Pulmonary artery endothelial cell (primary cell): ENCODE measurements at regions not wholly inside any gene's neighbourhood (a gene's known extent, or its start where the extent isn't known, plus 50 kb on each side); places are given as distances from the start of the nearest gene placed in this dataset.

Experiments used
- DNase-seq: peaks from one replicate; pipeline ENCODE4 v3.0.0-alpha.2; 2011; ENCODE audit warnings: low read depth, low spot score

DNA sequence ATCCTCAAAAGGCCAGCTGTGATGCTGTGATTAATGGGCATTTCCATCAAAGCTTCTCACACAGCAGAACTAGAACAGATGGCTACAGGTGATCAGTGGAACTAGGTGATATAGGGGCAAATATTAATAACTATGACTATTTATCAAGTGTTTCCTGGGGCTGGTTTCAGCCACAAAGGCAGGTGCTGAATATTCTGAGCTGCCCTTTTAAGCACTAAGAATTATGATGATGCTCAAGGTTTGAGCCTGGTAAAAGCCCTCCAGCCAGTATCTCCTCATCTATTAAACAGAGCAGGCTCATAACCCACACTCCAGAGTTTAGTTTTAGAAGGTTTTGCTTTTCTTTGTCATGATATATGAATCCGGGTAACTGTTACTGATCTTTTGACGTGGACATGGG is 129.5 kb upstream of the ACP3 start:
- DNase-seq: no peak

DNA sequence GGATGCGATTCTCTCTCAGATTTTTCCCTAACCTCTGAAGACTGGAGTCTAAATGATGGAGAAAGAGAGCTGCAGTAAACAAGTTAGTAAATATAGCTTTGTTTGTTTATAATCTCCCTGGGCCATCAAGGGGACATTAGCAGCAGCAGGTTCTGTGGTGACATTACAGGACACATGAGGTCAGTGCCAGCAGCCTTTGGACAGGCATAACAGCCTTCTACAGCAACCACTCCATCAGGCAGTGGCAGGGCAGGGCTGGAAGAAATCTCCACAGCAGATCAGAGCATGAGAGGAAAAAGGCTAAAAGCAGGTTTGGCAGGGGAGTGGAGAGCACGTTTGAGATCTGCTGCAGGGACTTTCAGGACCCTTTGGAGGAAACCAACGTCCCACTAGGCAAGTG is 127.6 kb upstream of the ACP3 start:
- no peak for DNase-seq

DNA sequence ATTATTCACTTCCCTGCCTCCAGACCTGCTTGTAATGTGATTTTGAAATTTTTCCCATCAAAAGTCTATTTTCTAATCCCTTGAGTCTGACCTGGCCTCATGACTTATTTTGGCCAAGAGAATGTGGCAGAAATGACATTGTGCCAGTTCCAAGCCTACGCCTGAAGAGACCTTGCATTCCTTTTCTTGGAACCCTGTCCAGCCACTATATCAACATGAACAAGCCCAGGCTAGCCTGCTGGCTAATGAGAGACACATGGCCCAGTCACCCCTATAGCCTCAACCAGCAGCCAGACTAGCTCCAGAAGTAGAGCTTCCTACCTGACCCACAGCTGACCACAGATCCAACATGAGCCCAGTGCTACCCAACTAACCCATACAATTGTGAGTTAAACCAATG is 121.1 kb upstream of the ACP3 start:
- no peak for DNase-seq

DNA sequence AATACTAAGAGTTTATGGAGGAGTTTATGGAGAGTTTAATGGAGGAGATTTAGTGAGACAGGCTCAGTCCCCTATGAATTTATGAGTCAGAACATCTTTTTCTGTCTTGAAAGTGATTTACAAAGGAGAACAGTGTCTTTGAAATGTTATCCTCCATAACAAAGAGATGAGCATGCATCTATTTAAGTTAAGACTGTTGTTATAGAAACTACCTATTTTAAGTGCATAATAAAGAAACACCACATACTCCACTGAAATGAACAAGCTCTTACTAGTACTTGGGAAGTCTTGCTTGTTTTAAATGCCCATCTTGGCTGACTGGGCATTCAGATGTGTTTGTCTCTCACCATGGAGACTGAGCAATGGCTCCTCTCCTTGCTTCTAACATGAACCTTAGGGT is 118.7 kb upstream of the ACP3 start:
- no peak for DNase-seq

DNA sequence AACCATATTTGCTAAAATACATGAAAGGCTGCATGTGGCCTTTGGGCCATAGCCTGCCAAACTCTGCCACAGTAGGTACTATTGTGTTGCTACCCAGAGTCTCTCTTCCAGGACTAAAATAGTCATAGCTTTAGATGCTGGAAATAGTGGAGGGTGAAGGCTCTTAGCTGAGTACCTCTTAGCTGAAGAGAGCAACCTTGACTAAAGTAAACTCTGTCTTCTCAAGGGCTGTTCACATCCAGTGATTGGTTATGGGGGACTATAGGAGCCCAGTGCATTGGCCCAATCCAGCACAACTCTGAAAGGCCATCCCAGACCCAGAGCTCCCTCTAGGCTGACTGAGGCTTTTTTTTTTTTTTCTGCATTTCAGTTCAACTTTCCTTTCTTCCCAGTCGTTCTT is 117.8 kb upstream of the ACP3 start:
- no peak for DNase-seq

DNA sequence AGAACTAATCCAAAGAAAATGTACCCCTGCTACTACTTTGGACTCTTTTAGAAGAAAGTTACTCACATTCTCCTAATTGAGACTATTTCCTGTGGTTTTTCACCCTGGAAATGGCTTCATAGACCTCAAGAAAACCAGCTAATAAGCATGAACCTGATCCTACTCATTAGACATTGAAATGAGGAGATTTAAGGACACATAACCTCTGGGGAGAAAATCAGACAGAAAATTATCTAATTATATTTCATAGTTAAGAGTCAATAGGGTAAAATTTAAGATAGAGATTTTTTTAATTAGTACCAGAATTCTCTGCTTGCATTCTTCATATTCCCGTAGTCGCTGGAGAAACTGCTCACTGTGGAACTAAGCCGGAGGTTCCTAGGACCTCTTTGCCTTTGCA is 114.6 kb upstream of the ACP3 start:
- DNase-seq: no peak

DNA sequence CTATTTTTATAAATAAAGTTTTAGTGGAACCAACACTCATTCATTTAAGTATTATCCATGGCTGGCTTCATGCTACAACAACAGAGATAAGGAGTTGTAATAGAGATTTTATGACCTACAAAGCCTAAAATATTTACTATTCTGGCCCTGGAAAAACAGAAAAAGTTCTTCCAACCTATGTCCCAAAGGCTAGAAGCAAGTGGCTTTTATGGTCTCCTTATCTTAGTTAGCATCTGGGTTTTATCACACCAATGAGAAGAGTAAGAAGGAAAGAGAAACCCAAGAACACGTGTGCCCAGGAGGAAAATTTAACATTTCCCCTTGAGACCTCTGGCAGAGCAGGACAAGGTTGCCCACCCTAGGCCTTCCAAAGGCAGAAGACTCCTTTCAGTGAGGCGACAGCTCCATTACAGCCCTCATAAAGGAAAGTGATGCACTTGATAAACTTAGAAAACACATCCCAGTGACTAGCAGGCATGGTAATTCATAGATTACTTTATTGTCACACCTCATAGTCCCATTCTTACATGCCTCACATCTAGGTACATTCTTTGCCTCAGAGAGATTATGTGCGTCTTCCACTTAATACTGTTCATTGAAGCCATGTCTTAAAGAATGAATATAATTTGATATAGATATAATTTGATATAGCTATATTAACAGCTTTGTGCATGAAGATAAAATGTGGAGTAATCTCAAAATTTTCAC is 113.2 kb upstream of the ACP3 start:
- no peak for DNase-seq

DNA sequence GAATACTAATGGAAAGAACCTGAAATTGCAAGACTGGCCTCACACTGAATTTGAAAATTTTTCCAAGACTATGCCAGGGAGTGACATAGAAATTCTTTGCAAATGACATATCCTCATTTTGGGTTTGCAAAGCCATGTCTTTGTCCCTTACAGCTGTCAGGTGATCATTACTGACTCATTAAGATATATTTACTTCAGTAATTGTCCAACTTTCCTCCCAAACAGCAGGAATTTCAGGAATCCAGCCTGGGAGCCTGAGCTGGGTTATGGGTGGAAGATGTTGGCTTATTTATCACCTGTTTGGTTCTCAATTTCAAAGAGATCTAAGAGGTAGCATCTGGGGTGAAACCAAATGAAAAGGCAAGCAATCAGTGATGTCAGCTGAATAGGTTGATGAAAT is 111.6 kb upstream of the ACP3 start:
- DNase-seq: no peak

DNA sequence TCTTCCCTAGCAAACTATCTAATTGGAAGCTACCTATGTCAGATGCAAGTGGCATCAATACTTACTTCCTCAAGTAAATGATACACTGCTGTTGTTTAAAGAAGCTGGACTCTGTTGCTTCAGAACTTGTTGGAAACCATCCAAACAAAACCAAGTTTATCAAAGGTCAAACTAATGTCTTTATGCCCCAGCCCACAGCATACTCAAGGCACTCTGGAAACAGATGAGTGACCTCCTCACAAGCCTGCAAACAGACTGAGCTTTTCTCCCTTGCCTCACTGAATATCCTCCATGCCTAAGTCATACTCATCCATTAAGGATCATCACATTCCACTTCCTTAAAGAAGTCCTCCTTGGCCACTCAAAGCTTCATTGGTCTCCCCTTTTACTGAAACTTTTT is 107.4 kb upstream of the ACP3 start:
- no peak for DNase-seq

DNA sequence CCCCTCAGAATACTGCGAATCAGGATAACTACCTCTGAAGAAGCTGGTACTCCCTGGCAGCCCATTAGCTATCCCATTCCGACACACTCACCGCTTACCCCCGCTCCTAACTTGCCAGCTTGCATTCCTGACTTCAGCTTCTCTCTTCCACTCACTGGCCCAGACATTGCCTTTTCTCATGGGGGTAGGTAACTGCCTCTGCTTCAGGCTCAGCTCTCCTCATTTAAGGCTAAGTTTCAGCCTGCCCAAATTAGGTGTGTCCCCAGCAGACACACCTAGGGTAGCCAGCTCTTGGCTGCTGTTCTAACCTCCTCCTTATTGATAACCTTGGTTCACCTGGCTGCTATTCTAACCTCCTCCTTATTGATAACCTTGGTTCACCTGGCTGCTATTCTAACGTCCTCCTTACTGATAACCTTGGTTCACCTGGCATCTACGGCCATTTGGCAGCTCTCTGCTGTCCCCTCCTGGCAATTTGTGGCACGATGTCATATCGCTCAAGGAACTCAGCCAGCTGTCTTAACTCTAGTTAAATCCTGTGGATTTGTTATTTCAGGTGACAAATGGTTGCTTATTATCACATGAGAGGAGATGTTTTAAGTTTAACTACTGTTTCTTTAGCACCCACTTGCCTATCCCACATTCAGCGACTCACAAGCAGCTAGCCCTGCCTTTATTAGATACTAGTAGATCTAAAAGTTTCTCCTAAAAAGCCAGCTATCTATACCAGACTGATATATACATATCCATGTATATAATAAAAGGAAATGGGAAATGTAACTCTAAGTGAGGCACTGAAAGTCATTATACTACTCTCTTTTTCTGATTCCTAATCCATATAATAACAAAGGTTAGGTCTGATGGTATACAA is 106.5 kb upstream of the ACP3 start:
- no peak for DNase-seq

DNA sequence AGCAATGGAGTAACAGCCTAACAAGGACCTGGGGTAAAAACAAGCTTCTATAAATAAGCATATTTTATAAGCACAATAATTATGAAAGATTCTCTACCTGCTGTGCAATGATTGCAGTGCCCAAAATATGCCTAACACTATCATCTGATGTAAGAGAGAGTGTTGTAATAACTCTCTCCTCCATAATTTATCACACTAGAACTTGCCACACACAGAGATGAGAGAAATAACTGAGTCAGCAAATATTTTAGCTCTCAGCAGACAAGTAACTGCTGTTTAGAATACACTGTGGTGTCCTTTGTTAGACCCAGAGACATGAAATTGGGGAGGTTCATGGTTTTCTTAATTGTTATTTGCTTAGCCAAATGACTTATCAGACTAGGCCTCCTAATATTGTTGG is 105.3 kb upstream of the ACP3 start:
- DNase-seq: no peak

DNA sequence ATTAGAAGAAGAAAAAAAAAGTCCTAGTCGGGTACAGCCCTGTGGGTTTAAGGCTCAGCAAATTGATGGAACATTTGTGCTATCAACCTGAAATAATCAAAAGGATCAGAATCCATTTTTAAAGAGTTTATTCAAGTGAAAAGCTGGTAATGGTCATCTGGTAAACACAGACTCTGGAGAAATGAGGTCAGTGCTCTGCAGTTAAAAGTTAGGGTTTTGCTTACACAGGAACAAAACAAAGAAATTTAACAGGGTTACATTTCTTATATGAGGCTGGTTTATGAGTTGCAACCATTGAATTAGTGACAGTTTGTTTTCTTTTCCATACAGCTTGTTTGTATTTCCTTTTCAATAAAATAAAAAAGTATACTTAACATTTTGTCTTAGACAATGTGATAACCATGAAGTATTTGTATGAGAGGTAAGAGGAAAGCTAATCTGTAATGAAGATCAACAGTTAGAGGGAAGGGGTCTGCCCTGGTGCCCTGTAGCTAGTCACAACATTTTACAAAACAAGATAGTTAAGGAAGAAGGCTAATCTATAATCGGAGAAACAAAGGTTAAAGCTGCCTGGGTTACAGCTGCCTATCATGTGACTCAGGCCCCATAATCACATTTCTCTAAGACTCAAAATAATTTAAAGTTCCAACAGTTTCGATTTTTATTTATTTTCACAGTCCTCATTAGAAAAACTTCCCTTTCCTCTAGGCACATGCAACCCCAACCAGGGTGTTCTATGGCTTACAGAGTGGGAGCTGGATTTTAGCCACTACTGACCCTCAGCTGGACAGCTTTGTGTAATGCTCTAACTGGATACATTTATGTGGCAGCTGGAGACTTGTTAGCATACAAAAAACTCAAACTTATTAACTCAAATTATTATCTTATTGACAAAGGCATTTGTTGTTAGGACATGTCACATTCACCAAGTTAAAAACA is 98.1 kb upstream of the ACP3 start:
- no peak for DNase-seq

DNA sequence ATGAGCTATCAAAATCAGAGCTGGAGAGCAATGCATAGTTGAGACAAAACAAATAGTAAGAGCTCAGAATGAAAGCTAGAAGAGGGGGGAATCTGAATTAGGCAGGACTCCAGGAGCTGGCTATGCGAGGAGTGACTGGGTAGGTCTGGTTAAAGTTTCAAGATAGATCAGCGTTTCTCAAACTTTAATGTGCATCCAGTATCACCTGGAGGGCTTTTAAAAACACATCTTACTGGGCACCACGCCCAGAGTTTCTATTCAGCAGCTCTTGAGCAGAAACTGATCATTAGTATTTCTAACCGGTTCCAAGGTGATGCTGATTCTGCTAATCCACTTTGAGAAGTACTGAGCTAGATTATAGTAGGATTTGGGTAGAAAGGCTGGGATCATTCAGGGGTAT is 96.2 kb upstream of the ACP3 start:
- DNase-seq: no peak

DNA sequence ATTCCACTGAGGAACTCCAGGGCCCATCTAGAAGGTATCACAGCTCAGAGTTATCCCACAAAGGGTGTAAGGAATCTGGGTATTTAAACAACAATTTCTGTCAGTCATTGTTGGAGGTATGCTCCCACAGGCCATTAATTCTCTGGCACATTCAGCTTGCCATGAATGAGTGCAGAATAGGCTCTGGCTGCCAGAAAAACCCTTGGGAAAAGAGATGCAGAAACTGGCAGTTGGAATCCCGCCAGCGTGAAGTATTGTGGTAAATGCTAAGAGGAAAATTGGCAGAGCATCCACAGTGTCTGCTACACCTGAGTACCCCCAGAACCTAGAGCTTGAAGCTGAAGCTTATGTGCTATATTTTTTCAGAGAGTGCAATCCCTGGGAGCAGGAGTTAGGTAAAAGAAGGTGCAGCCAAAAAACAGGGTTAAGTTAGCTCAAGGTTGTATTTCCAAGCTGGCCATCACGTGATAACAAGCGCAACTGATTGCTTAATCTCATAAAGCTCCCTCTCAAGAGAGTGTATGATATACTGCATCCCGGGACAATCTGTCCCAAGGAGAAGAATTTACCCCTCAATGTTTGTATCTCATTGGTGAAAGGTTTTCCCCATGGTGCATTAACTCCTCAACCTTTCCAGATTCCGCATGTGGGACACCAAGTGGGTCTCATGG is 94.2 kb upstream of the ACP3 start:
- DNase-seq: no peak

DNA sequence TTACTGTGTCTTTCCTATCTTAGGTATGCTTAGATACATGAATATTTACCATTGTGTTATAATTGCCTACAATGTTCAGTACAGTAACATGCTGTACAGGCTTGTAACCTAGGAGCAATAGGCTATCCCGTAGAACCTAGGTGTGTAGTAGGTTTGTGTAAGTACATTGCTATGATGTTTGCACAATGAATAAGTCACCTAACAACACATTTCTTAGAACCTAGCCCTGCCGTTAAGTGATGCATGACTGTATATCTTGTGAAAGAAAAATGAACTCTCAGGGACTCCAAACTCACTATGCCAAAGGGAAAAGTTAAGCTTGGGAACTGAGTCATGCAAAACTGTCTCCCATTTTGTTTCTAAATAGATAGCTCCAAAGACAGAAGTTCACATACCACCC is 91.5 kb upstream of the ACP3 start:
- DNase-seq: no peak

DNA sequence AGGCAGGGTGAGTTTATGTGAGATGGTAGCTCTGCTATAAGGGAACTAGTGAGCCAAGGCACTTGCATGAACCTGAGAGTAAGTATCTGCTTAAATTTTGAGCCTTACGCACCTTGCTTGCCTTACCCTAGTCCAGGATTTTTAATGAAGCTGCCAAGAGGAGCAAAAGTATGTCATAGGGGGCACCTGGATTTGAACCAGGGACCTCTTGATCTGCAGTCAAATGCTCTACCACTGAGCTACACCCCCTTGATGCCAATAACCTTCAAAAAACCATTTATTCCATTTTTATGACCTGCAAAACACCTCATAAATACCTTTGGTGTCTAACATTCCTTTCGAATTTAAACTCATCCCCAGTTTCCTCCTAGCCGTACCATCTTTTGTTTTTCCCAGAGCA is 88.3 kb upstream of the ACP3 start:
- no peak for DNase-seq

DNA sequence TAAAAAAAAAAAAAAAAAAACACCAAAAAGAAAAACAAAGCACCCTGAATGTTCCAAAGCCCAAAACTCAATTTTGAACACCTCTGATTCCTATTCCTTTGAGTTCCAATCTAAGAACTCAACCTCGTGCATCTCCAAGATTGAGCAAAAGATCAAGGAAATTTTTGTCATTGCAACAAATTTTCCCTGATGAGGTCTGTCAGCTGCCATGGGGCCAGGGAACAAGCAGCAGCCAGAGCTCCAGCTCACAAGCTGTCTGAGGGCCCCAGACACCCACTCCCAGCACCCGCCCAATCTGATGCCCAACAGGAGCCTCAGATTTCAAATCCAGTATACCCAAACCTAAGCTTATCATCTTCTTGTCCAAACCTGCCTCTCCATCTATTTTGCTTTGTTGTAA is 87.6 kb upstream of the ACP3 start:
- no peak for DNase-seq

DNA sequence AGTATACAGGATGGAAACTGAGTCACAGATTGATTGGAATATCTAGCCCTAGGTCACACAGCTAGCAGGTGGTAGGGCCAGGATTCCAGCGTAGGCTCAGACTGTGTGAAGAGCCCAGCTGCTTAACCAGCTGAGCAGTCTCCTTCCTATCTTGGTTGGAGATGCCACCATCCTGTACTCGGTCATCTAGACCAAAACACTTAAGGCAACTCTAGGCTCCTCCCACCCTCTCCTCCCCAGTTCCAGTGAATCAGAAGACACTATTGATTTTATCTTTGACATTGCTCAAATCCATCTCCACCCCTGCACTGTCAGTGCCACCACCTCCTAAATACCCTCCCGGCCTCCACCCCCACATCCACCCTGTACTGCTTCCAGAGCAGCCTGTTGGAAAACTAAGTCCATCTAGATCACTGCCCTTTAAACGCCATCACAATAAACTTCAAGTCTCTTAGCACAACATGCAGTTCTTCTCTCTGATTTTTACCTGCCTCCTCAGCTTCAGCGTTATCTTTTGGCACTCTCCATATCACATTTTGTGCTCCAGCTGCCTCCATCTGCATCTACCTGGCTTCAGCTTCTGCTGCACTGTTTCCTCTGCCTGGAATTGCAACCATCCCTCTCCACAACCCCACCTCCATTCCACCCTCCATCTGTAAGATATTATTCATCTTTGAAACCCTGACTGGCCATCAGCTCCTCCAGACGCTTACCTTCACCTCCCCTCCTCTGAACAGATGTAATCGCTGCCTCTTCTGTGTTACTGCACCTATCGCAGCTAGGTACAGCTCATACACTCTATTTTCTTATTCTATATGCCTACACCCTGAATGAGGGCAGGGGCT is 86.8 kb upstream of the ACP3 start:
- DNase-seq: no peak

DNA sequence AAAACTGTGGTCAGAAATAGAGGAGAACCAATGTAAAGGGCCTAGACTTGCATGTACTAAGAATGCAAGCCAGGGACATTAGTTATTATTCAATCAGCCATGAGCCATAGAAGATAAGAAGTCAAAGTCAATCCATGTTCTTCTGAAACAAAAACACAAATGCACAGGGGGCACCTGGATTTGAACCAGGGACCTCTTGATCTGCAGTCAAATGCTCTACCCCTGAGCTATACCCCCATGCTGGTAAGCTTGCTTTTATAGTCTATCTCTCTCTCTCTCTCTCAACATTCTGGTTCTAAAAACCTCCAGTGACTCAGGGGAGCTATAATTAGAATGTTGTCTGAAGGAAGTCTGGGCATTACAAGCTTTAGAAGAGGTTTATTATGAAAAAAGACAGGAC is 85.6 kb upstream of the ACP3 start:
- DNase-seq: no peak

DNA sequence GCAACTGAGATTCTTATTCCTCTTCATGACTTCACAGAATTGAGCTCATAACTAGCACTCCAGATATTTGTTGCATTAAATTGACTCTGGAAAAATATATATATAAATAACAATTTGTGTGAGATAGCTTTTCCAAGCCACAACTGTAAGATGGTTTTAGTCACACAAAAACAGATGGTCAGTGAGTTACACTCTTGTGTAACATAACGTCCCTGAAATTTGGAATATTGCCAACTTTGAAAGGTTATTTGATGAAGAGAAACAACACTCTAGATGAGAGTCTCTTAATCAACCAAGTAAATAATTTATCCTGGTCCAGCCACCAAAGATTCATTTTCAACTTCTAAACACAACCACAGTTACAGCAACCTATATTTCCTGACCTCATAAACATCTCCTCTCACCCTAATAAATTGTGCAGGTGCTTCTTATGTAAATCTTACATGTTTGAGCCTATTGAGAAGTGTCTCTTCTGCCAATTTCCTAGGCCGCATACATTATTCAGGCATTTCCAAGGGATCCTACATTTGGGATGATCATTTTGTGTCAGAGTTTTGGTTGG is 84.9 kb upstream of the ACP3 start:
- no peak for DNase-seq
